Thoracic aorta (tissue), 2 donors: ENCODE measurements at regions not wholly inside any gene's neighbourhood (a gene's known extent, or its start where the extent isn't known, plus 50 kb on each side); places are given as distances from the start of the nearest gene placed in this dataset.

Source experiments
- ATAC-seq: fragments of 150-250 bp; one replicate; pipeline ENCODE4 v1.8.0; 2017; ENCODE audit warnings: low read depth; ENCODE audit not compliant: insufficient number of reproducible peaks, low FRiP score
- DNase-seq: peaks from one replicate; pipeline ENCODE4 v3.0.0-alpha.2; 2020; ENCODE audit warnings: low spot score
- H3K27ac ChIP-seq, 2 donors: fragments of 200-600 bp; sonication (generic); 1 replicate in 1 of 2; 2 replicates in 1 of 2; pipeline ENCODE4 v1.5.1; 2016; ENCODE audit warnings: mild to moderate bottlenecking in 2 of 2, moderate library complexity in 2 of 2
- H3K27me3 ChIP-seq: fragments of 200-600 bp; sonication (generic); replicated peaks from 2 replicates; pipeline ENCODE4 v1.6.0; 2016; ENCODE audit warnings: mild to moderate bottlenecking; ENCODE audit not compliant: insufficient read depth
- H3K36me3 ChIP-seq: fragments of 200-600 bp; sonication (generic); one replicate; pipeline ENCODE4 v1.5.1; 2016
- H3K4me1 ChIP-seq, 2 donors: fragments of 200-600 bp; sonication (generic); 1 replicate in 1 of 2; 2 replicates in 1 of 2; pipeline versions ENCODE4 v1.5.1 to v1.6.0; 2016; ENCODE audit warnings: low read depth in 2 of 2, mild to moderate bottlenecking in 1 of 2; ENCODE audit not compliant: control insufficient read depth in 1 of 2
- H3K4me3 ChIP-seq: fragments of 200-600 bp; sonication (generic); 2 replicates; pipeline ENCODE4 v1.5.1; 2016; ENCODE audit warnings: mild to moderate bottlenecking
- H3K9me3 ChIP-seq: fragments of 200-600 bp; sonication (generic); 2 replicates; pipeline ENCODE4 v1.5.1; 2016
- CTCF ChIP-seq: fragments of 200-600 bp; sonication (generic); IDR thresholded peaks from one replicate; pipeline ENCODE4 v1.5.1; 2019; ENCODE audit warnings: antibody characterized with exemption

GRCh38 chr3:147613725-147614124, 204.6 kb downstream of the ZIC1 start:
- Histone ChIP-seq H3K27ac (no peak overlapping the region), H3K9me3 (no peaks in the 10 kb centered on the region), H3K4me3 (no peak overlapping the region), H3K27me3 (no peaks in the 10 kb centered on the region), H3K36me3 (no peaks in the 10 kb centered on the region), H3K4me1 (no peaks in the 10 kb centered on the region)
- no peak for TF ChIP-seq CTCF
- ATAC-seq, result no peak
- no peak for DNase-seq

- no peak for TF ChIP-seq CTCF
- no peak overlapping the region for H3K4me3 ChIP-seq
- H3K27ac ChIP-seq, result no peak overlapping the region
- no peaks in the 10 kb centered on the region for H3K9me3 ChIP-seq
- H3K36me3 ChIP-seq, result no peaks in the 10 kb centered on the region
- ATAC-seq, result no peak
- DNase-seq, result no peak
- H3K27me3 ChIP-seq, result no peaks in the 10 kb centered on the region
- H3K4me1 ChIP-seq, result no peaks in the 10 kb centered on the region
Measured at GRCh38 chr3:147614210-147614609, 205.0 kb downstream of the ZIC1 start.

- ATAC-seq (no peak), DNase-seq (no peak)
- no peak for TF ChIP-seq CTCF
- no peak overlapping the region for H3K27ac ChIP-seq
- H3K9me3 ChIP-seq, result no peaks in the 10 kb centered on the region
- no peaks in the 10 kb centered on the region for H3K36me3 ChIP-seq
- peaks cover 0 to 4% of the 10 kb centered on the region in 2 donors for H3K4me1 ChIP-seq
- H3K27me3 ChIP-seq, result no peaks in the 10 kb centered on the region
- no peak overlapping the region for H3K4me3 ChIP-seq
Measured at GRCh38 chr3:147615035-147615434, 205.9 kb downstream of the ZIC1 start.

GRCh38 chr3:147616998-147617619, 207.9 kb downstream of the ZIC1 start:
- DNase-seq (no peak), ATAC-seq (no peak)
- Histone ChIP-seq H3K9me3 (no peaks in the 10 kb centered on the region), H3K36me3 (no peaks in the 10 kb centered on the region), H3K27ac (no peak overlapping the region), H3K4me1 (peaks cover 0 to 4% of the 10 kb centered on the region in 2 donors), H3K27me3 (no peaks in the 10 kb centered on the region), H3K4me3 (no peak overlapping the region)
- no peak for TF ChIP-seq CTCF

- ATAC-seq, result no peak
- no peaks in the 10 kb centered on the region for H3K9me3 ChIP-seq
- H3K4me1 ChIP-seq, result peaks cover 0 to 4% of the 10 kb centered on the region in 2 donors
- no peaks in the 10 kb centered on the region for H3K36me3 ChIP-seq
- no peak overlapping the region for H3K27ac ChIP-seq
- H3K27me3 ChIP-seq, result no peaks in the 10 kb centered on the region
- TF ChIP-seq CTCF, result no peak
- DNase-seq, result no peak
- H3K4me3 ChIP-seq, result no peak overlapping the region
Measured at GRCh38 chr3:147618691-147619090, 209.5 kb downstream of the ZIC1 start.
